OCI-LY7 (cell line): ENCODE measurements at regions not wholly inside any gene's neighbourhood (a gene's known extent, or its start where the extent isn't known, plus 50 kb on each side); places are given as distances from the start of the nearest gene placed in this dataset.

Experiments used
- BruUV-seq: library from RNA; stranded (reverse); fragments of 400-500 nt; replicated peaks from 2 replicates; lab custom pipeline; 2021; lab: Mats Ljungman, UMichigan
- CTCF ChIA-PET: fragments of 300-600 bp; sonication (Branson Sonifier 250); formaldehyde crosslinking; loops from one replicate; lab custom pipeline; 2022; ENCODE audit warnings: antibody characterized with exemption; ENCODE audit not compliant: unreplicated experiment; lab: Charles Lee
- POLR2A ChIA-PET: fragments of 300-600 bp; sonication (Branson Sonifier 250); formaldehyde crosslinking; loops from one replicate; lab custom pipeline; 2022; ENCODE audit warnings: antibody characterized with exemption; lab: Charles Lee
- DNase-seq: peaks from one replicate; pipeline ENCODE4 v3.0.0-alpha.2; 2015; ENCODE audit warnings: low spot score
- H2AFZ ChIP-seq: fragments of 200-600 bp; sonication (generic), shearing (Covaris generic); 2 replicates; pipeline ENCODE4 v1.6.1; 2014; ENCODE audit warnings: mild to moderate bottlenecking, antibody characterized with exemption, low read length, moderate library complexity
- H3K27ac ChIP-seq: fragments of 200-600 bp; sonication (generic); 2 replicates; pipeline ENCODE4 v1.5.1; 2014; ENCODE audit warnings: mixed run types, low read depth, mild to moderate bottlenecking, moderate library complexity, low read length, inconsistent platforms; ENCODE audit not compliant: poor library complexity, severe bottlenecking
- H3K36me3 ChIP-seq: fragments of 200-600 bp; sonication (generic); 2 replicates; pipeline ENCODE4 v1.6.1; 2014; ENCODE audit warnings: mild to moderate bottlenecking, antibody characterized with exemption, low read length, moderate library complexity, mixed read lengths; ENCODE audit not compliant: insufficient read depth
- H3K4me1 ChIP-seq: fragments of 200-600 bp; sonication (generic); 2 replicates; pipeline ENCODE4 v1.5.1; 2014; ENCODE audit warnings: mild to moderate bottlenecking, low read length; ENCODE audit not compliant: insufficient read depth, poor library complexity, severe bottlenecking
- H3K4me2 ChIP-seq: fragments of 200-600 bp; sonication (generic); 2 replicates; pipeline ENCODE4 v1.6.1; 2014; ENCODE audit warnings: mild to moderate bottlenecking, low read length
- H3K4me3 ChIP-seq: fragments of 200-600 bp; sonication (generic); 2 replicates; pipeline ENCODE4 v1.5.1; 2014; ENCODE audit warnings: mild to moderate bottlenecking, low read depth, low read length; ENCODE audit not compliant: poor library complexity, severe bottlenecking
- H3K79me2 ChIP-seq: fragments of 200-600 bp; sonication (generic); 2 replicates; pipeline ENCODE4 v1.6.1; 2016; ENCODE audit warnings: low read depth, mild to moderate bottlenecking, low read length, moderate library complexity, mixed read lengths; ENCODE audit not compliant: insufficient read depth
- H3K9me2 ChIP-seq: fragments of 200-600 bp; sonication (generic); 2 replicates; pipeline ENCODE4 v1.6.1; 2016; ENCODE audit warnings: mild to moderate bottlenecking, low read length, mixed read lengths; ENCODE audit not compliant: insufficient read depth
- H3K9me3 ChIP-seq: fragments of 200-600 bp; sonication (generic); 2 replicates; pipeline ENCODE4 v1.6.1; 2014; ENCODE audit warnings: mild to moderate bottlenecking, mixed run types, low read length, mixed read lengths
- H4K20me1 ChIP-seq: fragments of 200-600 bp; sonication (generic); 2 replicates; pipeline ENCODE4 v1.6.1; 2014; ENCODE audit warnings: mild to moderate bottlenecking, antibody characterized with exemption, low read length, moderate library complexity, mixed read lengths; ENCODE audit not compliant: insufficient read depth
- EZH2phosphoT487 ChIP-seq: fragments of 200-600 bp; sonication (generic); IDR thresholded peaks from 2 replicates; pipeline ENCODE4 v1.6.1; 2018; ENCODE audit warnings: low read depth, borderline replicate concordance, mild to moderate bottlenecking, mixed run types, antibody characterized with exemption, low read length, moderate library complexity, mixed read lengths
- intact Hi-C: fragments of 100-400 bp; cut with micrococcal nuclease; formaldehyde crosslinking; loops from one replicate; pipeline ENCODE4 v1.10.0; 2022; ENCODE audit not compliant: unreplicated experiment
- TF ChIP-seq, protein P1 (sequence below): fragments of 200-600 bp; sonication (generic); conservative IDR thresholded peaks from 2 replicates; pipeline ENCODE4 v1.5.1; 2014; ENCODE audit warnings: mild to moderate bottlenecking, antibody characterized with exemption, low read length, moderate library complexity, mixed read lengths

DNA sequence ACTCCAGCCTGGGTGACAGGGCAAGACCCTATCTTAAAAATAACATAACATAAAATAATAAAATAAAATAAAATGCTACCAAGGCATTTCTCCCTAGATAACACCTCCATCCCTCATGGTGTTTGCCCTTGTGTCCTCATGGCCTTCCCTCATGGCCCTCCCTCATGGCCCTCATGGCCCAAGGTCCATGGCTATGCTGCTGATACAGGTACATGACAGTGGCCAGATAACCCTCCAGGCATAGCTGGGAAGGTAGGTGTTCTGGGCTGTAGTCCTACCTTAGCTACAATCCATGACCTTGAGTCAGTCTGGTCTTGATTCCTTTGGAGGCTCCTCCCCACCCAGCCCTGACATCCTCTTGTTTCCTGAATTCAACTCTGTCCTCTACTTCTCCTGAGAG, 75.2 kb downstream of the PJA1 start:
- ChIA-PET CTCF (no interaction called here), POLR2A (no interaction called here)
- H3K4me2 ChIP-seq: no peak overlapping the region
- no peaks in the 10 kb centered on the region for H3K36me3 ChIP-seq
- DNase-seq: no peak
- no peak overlapping the region for H2AFZ ChIP-seq
- H3K27ac ChIP-seq: no peak overlapping the region
- TF ChIP-seq EZH2phosphoT487: no peak
- TF ChIP-seq, protein P1, sequence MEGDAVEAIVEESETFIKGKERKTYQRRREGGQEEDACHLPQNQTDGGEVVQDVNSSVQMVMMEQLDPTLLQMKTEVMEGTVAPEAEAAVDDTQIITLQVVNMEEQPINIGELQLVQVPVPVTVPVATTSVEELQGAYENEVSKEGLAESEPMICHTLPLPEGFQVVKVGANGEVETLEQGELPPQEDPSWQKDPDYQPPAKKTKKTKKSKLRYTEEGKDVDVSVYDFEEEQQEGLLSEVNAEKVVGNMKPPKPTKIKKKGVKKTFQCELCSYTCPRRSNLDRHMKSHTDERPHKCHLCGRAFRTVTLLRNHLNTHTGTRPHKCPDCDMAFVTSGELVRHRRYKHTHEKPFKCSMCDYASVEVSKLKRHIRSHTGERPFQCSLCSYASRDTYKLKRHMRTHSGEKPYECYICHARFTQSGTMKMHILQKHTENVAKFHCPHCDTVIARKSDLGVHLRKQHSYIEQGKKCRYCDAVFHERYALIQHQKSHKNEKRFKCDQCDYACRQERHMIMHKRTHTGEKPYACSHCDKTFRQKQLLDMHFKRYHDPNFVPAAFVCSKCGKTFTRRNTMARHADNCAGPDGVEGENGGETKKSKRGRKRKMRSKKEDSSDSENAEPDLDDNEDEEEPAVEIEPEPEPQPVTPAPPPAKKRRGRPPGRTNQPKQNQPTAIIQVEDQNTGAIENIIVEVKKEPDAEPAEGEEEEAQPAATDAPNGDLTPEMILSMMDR: no peak
- H4K20me1 ChIP-seq: no peaks in the 10 kb centered on the region
- intact Hi-C loops: no loop called here
- no peaks in the 10 kb centered on the region for H3K79me2 ChIP-seq
- H3K9me3 ChIP-seq: no peaks in the 10 kb centered on the region
- H3K4me3 ChIP-seq: no peak overlapping the region
- no TSS peak for BruUV-seq
- H3K4me1 ChIP-seq: no peaks in the 10 kb centered on the region
- no peaks in the 10 kb centered on the region for H3K9me2 ChIP-seq

DNA sequence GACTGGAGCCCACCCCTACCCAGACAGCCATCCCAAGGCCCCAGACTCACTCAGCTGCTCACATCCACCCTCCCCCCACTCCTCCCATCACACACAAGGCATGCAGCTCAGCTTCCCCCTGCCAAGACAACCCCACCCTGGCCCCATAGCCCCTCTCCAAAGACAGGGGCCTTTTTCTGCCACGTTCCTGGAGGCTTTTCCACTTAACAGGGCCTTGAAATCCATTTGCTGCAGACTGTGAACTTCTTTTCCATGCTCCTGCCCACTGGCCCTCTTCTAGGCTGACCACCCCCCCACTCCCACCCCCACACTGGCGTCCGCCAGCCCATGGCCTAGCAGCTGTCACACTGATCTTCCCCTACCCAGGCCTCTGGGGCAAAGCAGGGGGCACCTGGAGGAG, 76.0 kb downstream of the PJA1 start:
- CTCF ChIA-PET: no interaction called here
- Histone ChIP-seq H4K20me1 (no peaks in the 10 kb centered on the region), H3K27ac (no peak overlapping the region), H3K79me2 (no peaks in the 10 kb centered on the region), H3K4me1 (no peaks in the 10 kb centered on the region), H3K36me3 (no peaks in the 10 kb centered on the region), H3K9me2 (no peaks in the 10 kb centered on the region), H3K4me3 (no peak overlapping the region), H3K4me2 (no peak overlapping the region), H3K9me3 (no peaks in the 10 kb centered on the region), H2AFZ (no peak overlapping the region)
- no peak for TF ChIP-seq EZH2phosphoT487
- TF ChIP-seq, protein P1: no peak
- no peak for DNase-seq
- BruUV-seq: no TSS peak
- intact Hi-C loops: no loop called here
- POLR2A ChIA-PET: no interaction called here

DNA sequence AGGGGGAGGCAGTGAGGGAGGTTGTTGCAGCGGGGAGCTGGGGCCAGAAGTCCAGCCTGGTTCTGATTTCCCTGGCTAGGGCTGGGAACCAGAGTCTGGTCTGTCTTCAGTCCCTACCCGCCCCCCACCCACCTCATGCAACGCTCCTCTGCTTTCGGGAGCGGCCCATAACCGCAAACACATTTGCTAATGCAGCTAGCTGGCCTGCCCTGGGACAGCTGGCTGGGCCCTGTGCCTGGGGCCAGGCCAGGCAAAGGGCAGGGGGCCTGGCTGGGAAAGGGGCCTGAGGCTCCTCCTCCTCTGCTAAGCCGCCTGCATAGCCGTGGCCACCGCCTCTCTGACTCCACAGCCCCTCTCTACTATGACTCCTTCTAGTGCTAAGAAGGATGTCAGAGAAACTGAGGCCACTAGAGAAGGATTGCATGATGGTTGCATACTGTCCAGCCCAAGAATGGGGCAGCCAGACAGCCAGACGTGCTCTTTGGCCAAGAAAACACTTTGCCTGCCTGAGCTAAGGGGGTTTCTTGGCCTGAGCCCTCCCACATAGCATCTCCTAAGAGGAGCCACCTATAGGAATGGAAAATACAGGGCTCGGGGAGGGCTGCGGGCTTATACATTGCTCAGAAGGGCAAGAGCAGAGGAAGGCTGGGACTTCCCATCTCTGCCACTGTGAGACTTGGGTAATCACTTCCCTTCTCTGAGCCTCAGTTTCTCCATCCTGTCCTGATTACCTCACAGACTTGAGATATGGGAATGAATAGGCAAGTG, 76.9 kb downstream of the PJA1 start:
- CTCF ChIA-PET: no interaction called here
- BruUV-seq: no TSS peak
- no peaks in the 10 kb centered on the region for H3K79me2 ChIP-seq
- no peaks in the 10 kb centered on the region for H4K20me1 ChIP-seq
- POLR2A ChIA-PET: no interaction called here
- no peaks in the 10 kb centered on the region for H3K4me1 ChIP-seq
- intact Hi-C loops: no loop called here
- no peak overlapping the region for H3K4me3 ChIP-seq
- H3K36me3 ChIP-seq: no peaks in the 10 kb centered on the region
- no peak overlapping the region for H3K4me2 ChIP-seq
- DNase-seq: no peak
- no peaks in the 10 kb centered on the region for H3K9me3 ChIP-seq
- no peak overlapping the region for H2AFZ ChIP-seq
- H3K27ac ChIP-seq: no peak overlapping the region
- TF ChIP-seq EZH2phosphoT487: no peak
- TF ChIP-seq, protein P1: no peak
- H3K9me2 ChIP-seq: no peaks in the 10 kb centered on the region
